ENCODE measurements at regions not wholly inside any gene's neighbourhood (a gene's known extent, or its start where the extent isn't known, plus 50 kb on each side); places are given as distances from the start of the nearest gene placed in this dataset.
"Not testable (repeated sequence)": the region's sequence is repeated elsewhere in the genome, so short reads cannot be mapped to it uniquely, and the experiment has no call there.

GRCh38 chr9:13939701-13940490, 374.0 kb downstream of the NFIB start:
- no peak for FAIRE-seq

GRCh38 chr9:13939134-13939533, 374.8 kb downstream of the NFIB start:
- FAIRE-seq: no peak

- FAIRE-seq: no peak
Measured at GRCh38 chr9:13934416-13934815, 379.5 kb downstream of the NFIB start.

GRCh38 chr9:13933268-13933656, 380.7 kb downstream of the NFIB start:
- FAIRE-seq: no peak

- FAIRE-seq: no peak
Measured at GRCh38 chr9:13932528-13933267, 381.2 kb downstream of the NFIB start.

GRCh38 chr9:13929013-13929412, 384.9 kb downstream of the NFIB start:
- FAIRE-seq: no peak

GRCh38 chr9:13923381-13923780, 390.6 kb downstream of the NFIB start:
- no peak for FAIRE-seq

GRCh38 chr9:13920557-13920956, 393.4 kb downstream of the NFIB start:
- no peak for FAIRE-seq

- no peak for FAIRE-seq
Measured at GRCh38 chr9:13919401-13919800, 394.5 kb downstream of the NFIB start.

GRCh38 chr9:13917534-13917933, 396.4 kb downstream of the NFIB start:
- FAIRE-seq: peak; percentile 61

GRCh38 chr9:13915591-13916301, 398.2 kb downstream of the NFIB start:
- no peak for FAIRE-seq

- FAIRE-seq: no peak
Measured at GRCh38 chr9:13915131-13915530, 398.8 kb downstream of the NFIB start.

GRCh38 chr9:13911473-13911872, 402.5 kb downstream of the NFIB start:
- FAIRE-seq: no peak

GRCh38 chr9:13907842-13908241, 406.1 kb downstream of the NFIB start:
- FAIRE-seq: not testable (repeated sequence)

GRCh38 chr9:13904746-13905145, 409.2 kb downstream of the NFIB start:
- no peak for FAIRE-seq

- no peak for FAIRE-seq
Measured at GRCh38 chr9:13904311-13904710, 409.6 kb downstream of the NFIB start.

- FAIRE-seq: no peak
Measured at GRCh38 chr9:13902286-13903066, 411.5 kb downstream of the NFIB start.

- no peak for FAIRE-seq
Measured at GRCh38 chr9:13901176-13901575, 412.8 kb downstream of the NFIB start.

GRCh38 chr9:13900449-13900848, 413.5 kb downstream of the NFIB start:
- no peak for FAIRE-seq

- no peak for FAIRE-seq
Measured at GRCh38 chr9:13899924-13900323, 414.0 kb downstream of the NFIB start.

GRCh38 chr9:13898957-13899356, 415.0 kb downstream of the NFIB start:
- no peak for FAIRE-seq

- no peak for FAIRE-seq
Measured at GRCh38 chr9:13896922-13897835, 416.8 kb downstream of the NFIB start.

Data from A204.1 (cell line).